EH (cell line): ENCODE measurements at regions not wholly inside any gene's neighbourhood (a gene's known extent, or its start where the extent isn't known, plus 50 kb on each side); places are given as distances from the start of the nearest gene placed in this dataset.
"Not testable (repeated sequence)": the region's sequence is repeated elsewhere in the genome, so short reads cannot be mapped to it uniquely, and the experiment has no call there.

Source experiments
- DNase-seq: peaks from one replicate; pipeline ENCODE4 v3.0.0-alpha.2; 2015; ENCODE audit warnings: low read depth

DNA sequence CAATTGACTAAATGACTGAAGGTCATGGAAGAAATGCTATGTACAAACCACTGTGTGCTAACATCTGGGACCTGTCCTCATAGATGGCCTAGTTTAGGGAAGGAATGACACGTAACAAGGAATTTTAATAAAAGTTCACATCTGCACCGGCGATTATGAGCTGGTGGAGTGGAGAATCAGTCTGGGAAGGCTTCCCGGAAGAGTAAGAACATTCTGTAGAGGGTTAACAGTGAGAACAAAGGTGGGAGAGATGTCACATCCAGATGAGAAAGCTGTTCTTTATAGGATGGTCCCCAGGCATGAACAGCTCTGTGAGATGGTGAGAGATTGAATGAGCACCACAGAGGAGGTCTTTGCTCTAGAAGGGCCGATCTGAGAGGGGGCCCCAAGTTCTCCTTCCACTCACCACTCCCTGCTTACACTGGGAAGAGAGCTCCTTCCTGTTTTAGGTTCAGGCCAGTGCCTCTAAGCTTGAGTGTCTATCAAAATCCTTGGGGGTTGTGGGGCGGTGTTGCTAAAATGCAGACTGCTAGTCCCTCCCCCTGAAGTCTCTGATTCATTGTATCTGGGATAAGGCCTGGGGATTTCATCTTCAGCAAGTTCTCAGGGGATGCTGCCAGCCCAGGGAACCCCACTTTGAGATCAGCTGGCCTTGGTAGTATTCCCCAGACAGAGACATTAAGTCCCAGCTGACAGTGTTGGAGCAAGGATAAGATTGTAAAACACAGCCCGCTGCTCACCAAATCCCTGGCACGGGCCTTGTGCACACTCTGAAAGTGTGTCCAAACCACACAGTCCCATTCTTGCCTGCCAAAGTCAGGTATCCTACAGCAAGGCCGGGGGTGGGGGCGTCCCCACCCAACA, 294.7 kb upstream of the MAF start:
- no peak for DNase-seq

DNA sequence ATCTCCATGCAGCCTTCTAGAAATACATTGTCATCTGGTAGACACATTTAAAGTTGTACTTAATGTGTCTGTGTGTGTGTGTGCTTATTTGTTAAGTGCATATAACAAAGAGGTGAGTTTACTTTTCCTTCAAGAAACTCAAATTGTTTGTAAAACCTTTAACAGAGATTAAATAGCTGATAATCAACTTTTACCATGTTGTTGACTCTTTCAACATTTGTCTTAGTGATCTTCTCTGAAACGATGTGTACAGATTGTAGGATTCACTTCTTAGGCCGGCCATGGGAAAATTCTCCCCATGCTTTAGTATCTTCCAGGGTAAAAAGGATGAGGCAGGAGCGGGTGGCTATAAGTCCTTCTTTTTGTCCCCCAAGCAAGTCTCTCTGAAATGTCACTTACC, 292.9 kb upstream of the MAF start:
- DNase-seq = no peak

- no peak for DNase-seq
Observed at GRCh38 chr16:79892278-79892677, 291.7 kb upstream of the MAF start.

DNA sequence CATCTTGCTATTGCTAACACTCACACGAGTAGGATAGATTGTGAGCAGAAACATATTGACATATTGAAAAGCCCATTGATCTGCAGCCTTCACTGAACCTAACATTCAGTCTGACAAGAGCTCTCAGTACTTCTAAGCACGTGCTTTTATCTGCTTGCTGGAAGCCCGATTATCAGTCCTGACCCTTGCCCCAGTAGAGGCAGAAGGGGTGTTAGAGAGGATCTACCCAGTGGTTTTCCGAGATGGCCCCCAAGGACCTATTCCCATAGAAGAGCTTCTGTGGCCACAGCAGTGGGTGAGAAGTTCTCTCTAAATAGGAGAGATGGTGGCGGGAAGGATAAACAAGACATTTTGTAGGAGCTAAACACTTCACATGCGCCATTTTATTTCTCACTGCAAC, 290.9 kb upstream of the MAF start:
- no peak for DNase-seq

GRCh38 chr16:79887541-79888540, 287.3 kb upstream of the MAF start:
- no peak for DNase-seq

- no peak for DNase-seq
Observed at GRCh38 chr16:79885320-79885719, 284.8 kb upstream of the MAF start.

- no peak for DNase-seq
Observed at GRCh38 chr16:79883494-79883893, 283.0 kb upstream of the MAF start.

GRCh38 chr16:79882340-79883005, 281.9 kb upstream of the MAF start:
- DNase-seq = no peak

DNA sequence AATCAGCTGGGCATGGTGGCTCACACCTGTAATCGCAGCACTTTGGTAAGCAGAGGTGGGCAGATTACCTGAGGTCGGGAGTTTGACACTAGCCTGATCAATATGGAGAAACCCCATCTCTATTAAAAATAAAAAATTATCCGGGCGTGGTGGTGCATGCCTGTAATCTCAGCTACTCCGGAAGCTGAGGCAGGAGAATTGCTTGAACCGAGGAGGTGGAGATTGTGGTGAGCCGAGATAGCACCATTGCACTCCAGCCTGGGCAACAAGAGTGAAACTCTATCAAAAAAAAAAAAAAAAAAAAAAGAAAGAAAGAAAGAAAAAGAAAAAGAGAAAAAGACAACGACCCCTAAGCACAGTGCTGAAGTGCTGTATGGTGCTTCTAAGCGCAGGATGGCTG, 280.6 kb upstream of the MAF start:
- not testable (repeated sequence) for DNase-seq

DNA sequence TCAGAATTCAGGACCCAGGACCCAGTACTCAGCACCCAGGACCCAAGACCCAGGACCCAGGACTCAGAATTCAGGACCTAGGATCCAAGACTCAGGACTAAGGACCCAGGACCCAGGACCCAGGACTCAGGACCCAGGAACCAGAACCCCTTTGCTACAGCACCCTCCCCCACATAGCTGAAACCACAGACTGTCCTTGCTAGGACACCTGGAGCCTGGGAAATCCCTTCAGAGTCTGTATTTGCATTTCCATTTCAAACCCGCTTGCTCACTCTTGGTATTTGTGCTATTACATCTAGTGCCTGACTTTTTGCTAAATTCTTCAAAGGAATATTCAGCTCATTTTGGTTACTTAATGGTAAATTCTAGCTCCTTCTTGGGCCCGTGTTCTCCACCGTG, 275.8 kb upstream of the MAF start:
- DNase-seq = no peak

DNA sequence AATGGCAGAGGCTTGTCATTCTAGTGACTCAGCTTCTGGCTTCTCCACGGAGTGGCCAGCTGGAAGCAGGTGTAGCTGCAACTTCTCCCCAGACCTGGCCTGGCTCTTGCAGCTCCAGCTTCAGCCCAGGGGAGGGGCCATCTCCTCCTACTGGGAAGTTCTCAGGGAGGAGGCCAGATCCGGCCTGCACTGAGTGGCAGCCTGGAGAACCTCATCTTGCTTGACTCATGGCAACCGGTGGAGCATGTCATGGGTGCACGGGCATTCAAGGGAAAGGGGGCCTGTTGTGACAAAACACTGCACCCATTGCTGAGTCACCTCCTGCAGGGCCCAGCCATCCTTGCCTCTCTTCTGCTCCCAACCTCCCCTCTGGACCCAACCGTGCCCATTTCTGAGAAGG, 273.9 kb upstream of the MAF start:
- no peak for DNase-seq

DNA sequence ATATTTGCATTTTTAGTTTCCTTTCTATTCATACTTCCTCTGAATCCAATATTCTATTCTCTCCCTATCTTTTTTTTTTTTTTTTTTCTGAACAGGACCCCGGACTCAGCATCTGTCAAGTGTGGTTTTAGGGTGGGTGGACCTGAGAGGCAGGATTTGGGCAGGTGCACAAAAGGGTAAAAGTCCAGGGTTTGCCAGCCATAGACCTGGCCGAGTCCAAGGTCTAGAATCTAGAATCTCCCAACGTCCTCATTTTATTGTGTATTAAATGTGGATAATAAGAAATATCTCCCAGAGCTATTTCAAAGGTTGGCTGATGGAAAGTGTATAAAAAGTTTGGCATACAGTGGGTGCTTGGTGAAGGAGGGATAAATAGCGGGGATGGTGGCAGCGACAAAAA, 273.3 kb upstream of the MAF start:
- no peak for DNase-seq

DNA sequence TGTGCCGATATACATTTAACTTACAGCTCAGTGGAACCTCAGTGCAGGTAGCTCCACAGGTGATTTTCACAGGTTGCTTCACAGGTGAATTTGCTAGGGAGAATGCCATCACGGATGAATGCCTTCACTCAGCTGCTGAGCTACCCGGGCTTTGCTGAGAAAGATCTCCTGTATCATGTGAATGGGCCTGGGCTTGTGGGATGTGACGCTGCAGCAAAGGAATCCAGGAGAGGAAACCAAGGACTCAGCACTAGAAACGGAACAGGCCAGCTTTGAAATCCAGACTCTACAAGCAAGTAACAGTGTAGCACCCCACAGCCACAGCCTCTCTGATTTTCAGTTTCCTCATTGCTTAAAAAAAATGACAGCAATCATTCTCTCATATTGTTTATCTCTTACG, 271.4 kb upstream of the MAF start:
- DNase-seq = no peak

DNA sequence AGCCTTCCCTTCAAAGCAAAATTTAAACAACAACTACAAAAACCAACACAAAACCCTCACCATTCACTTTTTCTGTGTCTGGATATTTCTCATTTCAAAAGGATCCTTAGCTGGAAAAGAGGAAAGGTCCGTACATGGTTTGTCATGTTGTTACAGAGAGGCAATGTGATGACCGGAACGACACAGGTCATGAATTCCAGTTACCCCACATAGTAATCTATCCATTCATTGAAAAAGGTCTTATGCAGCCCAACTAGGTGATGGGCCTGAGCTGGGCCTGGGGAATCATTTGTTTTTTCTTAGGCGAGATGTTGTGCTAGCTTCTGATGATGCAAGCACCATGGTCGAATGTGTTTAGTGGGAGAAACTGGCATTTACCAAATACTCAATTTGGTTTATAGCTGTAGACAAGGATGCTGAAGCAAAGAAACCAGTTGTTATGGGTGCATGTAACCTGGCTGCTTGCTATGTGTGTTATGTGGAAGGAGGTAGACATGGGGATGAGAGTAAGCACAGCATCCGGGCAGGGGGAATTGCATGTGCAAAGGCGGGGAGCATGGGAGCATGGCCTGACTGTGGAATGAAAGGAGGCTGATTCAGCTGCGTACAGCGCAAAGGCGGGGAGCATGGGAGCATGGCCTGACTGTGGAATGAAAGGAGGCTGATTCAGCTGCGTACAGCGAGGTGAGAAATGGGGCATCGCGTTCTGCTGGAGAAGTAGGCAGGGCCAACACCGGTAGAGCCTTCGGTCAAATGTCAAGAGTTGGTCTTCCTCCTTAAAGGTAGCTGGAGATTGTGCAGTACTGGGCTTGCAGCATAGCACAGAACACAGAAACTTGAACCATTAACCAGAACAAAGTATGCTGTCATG, 269.7 kb upstream of the MAF start:
- DNase-seq = no peak

GRCh38 chr16:79869304-79870015, 268.9 kb upstream of the MAF start:
- no peak for DNase-seq

DNA sequence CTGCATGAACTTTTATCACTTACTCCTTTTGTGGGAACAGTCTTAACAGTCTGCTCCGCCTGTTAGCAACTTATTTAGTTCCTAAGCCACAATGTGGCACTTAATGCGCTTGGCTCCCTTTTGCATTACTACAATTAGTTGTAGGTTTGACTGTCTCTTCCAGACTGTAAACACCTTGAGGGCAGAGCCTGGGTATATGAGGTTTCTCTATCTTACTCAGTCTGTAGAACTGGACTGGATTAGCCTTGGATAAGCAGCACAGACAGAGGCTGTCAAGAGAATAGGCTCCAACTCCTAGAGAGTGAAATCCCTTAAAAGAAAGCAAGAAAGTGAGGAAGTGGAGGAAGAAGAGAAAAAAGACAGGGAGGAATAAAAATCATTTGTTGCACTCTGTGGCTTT, 268.3 kb upstream of the MAF start:
- DNase-seq = no peak

DNA sequence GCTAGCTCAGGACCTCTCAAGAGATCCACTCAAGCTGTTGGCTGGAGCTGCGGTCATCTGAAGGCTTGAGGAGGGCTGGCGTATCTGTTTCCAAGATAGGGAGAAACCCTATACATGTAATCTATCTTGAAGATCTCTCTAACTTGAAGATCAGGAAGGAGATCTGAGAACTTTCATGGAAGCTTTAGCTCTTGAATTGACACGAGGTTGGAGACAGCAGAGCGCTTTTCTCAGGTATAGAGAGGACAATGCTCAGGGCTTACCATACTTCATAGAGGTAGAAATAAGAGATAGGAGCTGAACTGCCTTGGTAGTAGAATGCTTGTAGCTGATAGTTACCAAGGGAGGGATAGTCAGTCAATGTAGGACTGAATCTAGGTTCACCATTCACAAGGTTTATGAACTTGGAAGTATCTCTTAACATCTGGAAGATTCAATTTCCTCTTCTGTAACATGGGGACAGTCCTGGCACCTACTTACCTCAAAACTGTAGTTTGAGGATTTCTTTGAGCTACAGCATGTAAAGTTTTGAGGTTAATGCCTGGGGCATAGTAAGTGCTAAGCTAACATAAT, 267.0 kb upstream of the MAF start:
- DNase-seq = no peak

- DNase-seq = no peak
Observed at GRCh38 chr16:79865918-79866317, 265.4 kb upstream of the MAF start.

DNA sequence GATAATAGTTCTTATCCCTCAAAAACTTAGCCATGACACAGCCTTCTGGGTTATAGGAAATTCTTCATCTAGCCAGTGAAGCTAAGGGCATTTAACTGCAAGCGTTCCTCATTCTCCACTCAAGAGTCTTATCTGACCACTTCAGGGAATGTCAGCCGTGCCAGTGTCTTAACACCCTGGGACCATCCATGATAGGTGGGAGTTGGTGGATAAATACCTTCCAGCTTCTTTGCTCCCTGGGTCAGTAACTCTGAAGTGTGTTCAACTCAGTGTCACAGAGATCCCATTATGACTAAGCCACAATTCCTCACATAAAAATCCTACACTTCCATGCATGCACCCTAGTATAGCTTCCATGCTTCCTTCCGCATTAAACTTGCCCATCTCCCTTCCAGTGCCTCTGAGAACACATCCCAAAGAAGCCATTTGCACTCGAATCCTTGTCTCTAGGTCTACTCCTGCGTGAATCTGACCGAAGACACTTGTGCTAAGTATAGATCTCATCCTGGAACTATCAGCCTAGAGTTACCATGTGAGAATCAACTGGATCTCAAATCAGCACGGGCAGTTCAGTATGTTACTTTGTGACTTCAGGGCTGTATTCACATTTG, 264.3 kb upstream of the MAF start:
- DNase-seq = no peak
